ENCODE measurements at regions not wholly inside any gene's neighbourhood (a gene's known extent, or its start where the extent isn't known, plus 50 kb on each side); places are given as distances from the start of the nearest gene placed in this dataset.

GRCh38 chr1:29756085-29756484 lies 519.8 kb downstream of the PTPRU start:
- TF ChIP-seq ZFP3 (CRISPR knock-in tag; IDR thresholded peaks at IDR 0.05) (no peak), ZFP30 (CRISPR knock-in tag; IDR thresholded peaks at IDR 0.05) (no peak), RARB (CRISPR knock-in tag; IDR thresholded peaks at IDR 0.05) (no peak), OSR1 (CRISPR knock-in tag; IDR thresholded peaks at IDR 0.05) (no peak), CREB5 (CRISPR knock-in tag; IDR thresholded peaks at IDR 0.05; ENCODE audit: low read depth) (no peak)
